IPS DF 19.7 (cell line): ENCODE measurements at regions not wholly inside any gene's neighbourhood (a gene's known extent, or its start where the extent isn't known, plus 50 kb on each side); places are given as distances from the start of the nearest gene placed in this dataset.

Experiments used
- DNase-seq: peaks from one replicate; pipeline ENCODE4 v3.0.0-alpha.2; 2013; ENCODE audit warnings: low read depth, low spot score

GRCh38 chr12:107468182-107468581, 217.4 kb upstream of the PWP1 start:
- no peak for DNase-seq

GRCh38 chr12:107469011-107469410, 216.6 kb upstream of the PWP1 start:
- DNase-seq, result no peak

- DNase-seq, result no peak
Measured at GRCh38 chr12:107470645-107471044, 215.0 kb upstream of the PWP1 start.

GRCh38 chr12:107472308-107472707, 213.3 kb upstream of the PWP1 start:
- DNase-seq, result no peak

GRCh38 chr12:107474099-107474498, 211.5 kb upstream of the PWP1 start:
- DNase-seq, result no peak

GRCh38 chr12:107474639-107475539, 210.7 kb upstream of the PWP1 start:
- no peak for DNase-seq

GRCh38 chr12:107475900-107476299, 209.7 kb upstream of the PWP1 start:
- DNase-seq, result no peak

- DNase-seq, result no peak
Measured at GRCh38 chr12:107477018-107477417, 208.6 kb upstream of the PWP1 start.

- DNase-seq, result no peak
Measured at GRCh38 chr12:107477947-107478610, 207.5 kb upstream of the PWP1 start.

GRCh38 chr12:107478881-107479280, 206.7 kb upstream of the PWP1 start:
- no peak for DNase-seq

- DNase-seq, result no peak
Measured at GRCh38 chr12:107480836-107481608, 204.6 kb upstream of the PWP1 start.

- no peak for DNase-seq
Measured at GRCh38 chr12:107484230-107484629, 201.4 kb upstream of the PWP1 start.

- no peak for DNase-seq
Measured at GRCh38 chr12:107484941-107485340, 200.7 kb upstream of the PWP1 start.

GRCh38 chr12:107485731-107486130, 199.9 kb upstream of the PWP1 start:
- no peak for DNase-seq

- no peak for DNase-seq
Measured at GRCh38 chr12:107486140-107486892, 199.3 kb upstream of the PWP1 start.

- no peak for DNase-seq
Measured at GRCh38 chr12:107487011-107487680, 198.5 kb upstream of the PWP1 start.

- no peak for DNase-seq
Measured at GRCh38 chr12:107488666-107489065, 196.9 kb upstream of the PWP1 start.

- no peak for DNase-seq
Measured at GRCh38 chr12:107490010-107490409, 195.6 kb upstream of the PWP1 start.

- DNase-seq, result no peak
Measured at GRCh38 chr12:107491856-107492255, 193.7 kb upstream of the PWP1 start.

GRCh38 chr12:107492393-107493134, 193.0 kb upstream of the PWP1 start:
- no peak for DNase-seq
